Endometrium (tissue), 2 donors: ENCODE measurements at regions not wholly inside any gene's neighbourhood (a gene's known extent, or its start where the extent isn't known, plus 50 kb on each side); places are given as distances from the start of the nearest gene placed in this dataset.
A peak's percentile ranks its signal among the peaks of the same experiment; 100 is the strongest.
"Not testable (repeated sequence)": the region's sequence is repeated elsewhere in the genome, so short reads cannot be mapped to it uniquely, and the experiment has no call there.

Experiments used
- FAIRE-seq: peaks from 2 replicates; lab custom pipeline; 2012; peaks lifted over from hg19 to GRCh38; lab: Jason Lieb, UNC
- donor health status: control.
- donor health status: control.

GRCh38 chr13:99700468-99700867 is 199.2 kb downstream of the TM9SF2 start:
- no peak for FAIRE-seq

- FAIRE-seq: no peak
Observed at GRCh38 chr13:99698816-99699099, 197.5 kb downstream of the TM9SF2 start.

GRCh38 chr13:99698010-99698815 is 196.9 kb downstream of the TM9SF2 start:
- FAIRE-seq: no peak

GRCh38 chr13:99695857-99696256 is 194.6 kb downstream of the TM9SF2 start:
- no peak for FAIRE-seq

- FAIRE-seq: no peak
Observed at GRCh38 chr13:99693852-99694611, 192.8 kb downstream of the TM9SF2 start.

- no peak for FAIRE-seq
Observed at GRCh38 chr13:99693351-99693750, 192.1 kb downstream of the TM9SF2 start.

GRCh38 chr13:99692854-99693253 is 191.6 kb downstream of the TM9SF2 start:
- no peak for FAIRE-seq

- FAIRE-seq: no peak
Observed at GRCh38 chr13:99691552-99691951, 190.3 kb downstream of the TM9SF2 start.

GRCh38 chr13:99690426-99691174 is 189.3 kb downstream of the TM9SF2 start:
- FAIRE-seq: no peak

GRCh38 chr13:99689955-99690354 is 188.7 kb downstream of the TM9SF2 start:
- FAIRE-seq: no peak

GRCh38 chr13:99688776-99689175 is 187.5 kb downstream of the TM9SF2 start:
- FAIRE-seq: no peak

- FAIRE-seq: no peak
Observed at GRCh38 chr13:99687723-99688397, 186.6 kb downstream of the TM9SF2 start.

GRCh38 chr13:99686944-99687411 is 185.7 kb downstream of the TM9SF2 start:
- no peak for FAIRE-seq

GRCh38 chr13:99686157-99686572 is 184.9 kb downstream of the TM9SF2 start:
- FAIRE-seq: no peak

- no peak for FAIRE-seq
Observed at GRCh38 chr13:99681695-99682094, 180.4 kb downstream of the TM9SF2 start.

GRCh38 chr13:99677116-99677951 is 176.1 kb downstream of the TM9SF2 start:
- peak; percentile 53 for FAIRE-seq

- FAIRE-seq: no peak
Observed at GRCh38 chr13:99671746-99672145, 170.5 kb downstream of the TM9SF2 start.

- FAIRE-seq: not testable (repeated sequence)
Observed at GRCh38 chr13:99669096-99669495, 167.8 kb downstream of the TM9SF2 start.

- FAIRE-seq: no peak
Observed at GRCh38 chr13:99666146-99666805, 165.0 kb downstream of the TM9SF2 start.

GRCh38 chr13:99665711-99666110 is 164.4 kb downstream of the TM9SF2 start:
- FAIRE-seq: no peak

GRCh38 chr13:99663908-99664307 is 162.6 kb downstream of the TM9SF2 start:
- FAIRE-seq: no peak
